ENCODE measurements at regions not wholly inside any gene's neighbourhood (a gene's known extent, or its start where the extent isn't known, plus 50 kb on each side); places are given as distances from the start of the nearest gene placed in this dataset.

GRCh38 chr2:129491308-129491707 lies 488.2 kb upstream of the RAB6C start:
- no peak for TF ChIP-seq POLR2A (IDR thresholded peaks at IDR 0.05)
- TF ChIP-seq, protein P1, sequence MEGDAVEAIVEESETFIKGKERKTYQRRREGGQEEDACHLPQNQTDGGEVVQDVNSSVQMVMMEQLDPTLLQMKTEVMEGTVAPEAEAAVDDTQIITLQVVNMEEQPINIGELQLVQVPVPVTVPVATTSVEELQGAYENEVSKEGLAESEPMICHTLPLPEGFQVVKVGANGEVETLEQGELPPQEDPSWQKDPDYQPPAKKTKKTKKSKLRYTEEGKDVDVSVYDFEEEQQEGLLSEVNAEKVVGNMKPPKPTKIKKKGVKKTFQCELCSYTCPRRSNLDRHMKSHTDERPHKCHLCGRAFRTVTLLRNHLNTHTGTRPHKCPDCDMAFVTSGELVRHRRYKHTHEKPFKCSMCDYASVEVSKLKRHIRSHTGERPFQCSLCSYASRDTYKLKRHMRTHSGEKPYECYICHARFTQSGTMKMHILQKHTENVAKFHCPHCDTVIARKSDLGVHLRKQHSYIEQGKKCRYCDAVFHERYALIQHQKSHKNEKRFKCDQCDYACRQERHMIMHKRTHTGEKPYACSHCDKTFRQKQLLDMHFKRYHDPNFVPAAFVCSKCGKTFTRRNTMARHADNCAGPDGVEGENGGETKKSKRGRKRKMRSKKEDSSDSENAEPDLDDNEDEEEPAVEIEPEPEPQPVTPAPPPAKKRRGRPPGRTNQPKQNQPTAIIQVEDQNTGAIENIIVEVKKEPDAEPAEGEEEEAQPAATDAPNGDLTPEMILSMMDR (IDR thresholded peaks at IDR 0.05): no peak
